ENCODE measurements at regions not wholly inside any gene's neighbourhood (a gene's known extent, or its start where the extent isn't known, plus 50 kb on each side); places are given as distances from the start of the nearest gene placed in this dataset.

- DNase-seq = no peak
- H3K79me2 ChIP-seq (ENCODE audit: low read depth) = no peaks in the 10 kb centered on the region
- H3K27me3 ChIP-seq (ENCODE audit: insufficient read depth, low read depth) = no peaks in the 10 kb centered on the region
- H3K27ac ChIP-seq = no peak overlapping the region
- no peaks in the 10 kb centered on the region for H3K36me3 ChIP-seq (ENCODE audit: low read depth)
- no peaks in the 10 kb centered on the region for H3F3A ChIP-seq (ENCODE audit: insufficient read depth, low read depth)
- no peak overlapping the region for H2AFZ ChIP-seq
- H3K9me2 ChIP-seq (ENCODE audit: insufficient read depth) = no peaks in the 10 kb centered on the region
- intact Hi-C loops (cut with micrococcal nuclease; ENCODE audit: unreplicated experiment) = no loop called here
- no TSS peak for BruUV-seq (replicated peaks)
- H3K4me1 ChIP-seq (replicated peaks; ENCODE audit: insufficient read depth) = no peaks in the 10 kb centered on the region
- ChIA-PET CTCF (no interaction called here), POLR2A (ENCODE audit: unreplicated experiment) (no interaction called here)
- no peaks in the 10 kb centered on the region for H3K9me3 ChIP-seq (ENCODE audit: insufficient read depth, low read depth)
- no peak overlapping the region for H3K4me2 ChIP-seq
- no peaks in the 10 kb centered on the region for H4K20me1 ChIP-seq (ENCODE audit: insufficient read depth)
- no peak overlapping the region for H3K4me3 ChIP-seq
- TF ChIP-seq EZH2 (IDR thresholded peaks at IDR 0.05; ENCODE audit: low read depth) (no peak), CTCF (conservative IDR thresholded peaks at IDR 0.05) (no peak)
Measured at GRCh38 chr2:36006444-36006843, 349.1 kb upstream of the CRIM1 start.

DNA sequence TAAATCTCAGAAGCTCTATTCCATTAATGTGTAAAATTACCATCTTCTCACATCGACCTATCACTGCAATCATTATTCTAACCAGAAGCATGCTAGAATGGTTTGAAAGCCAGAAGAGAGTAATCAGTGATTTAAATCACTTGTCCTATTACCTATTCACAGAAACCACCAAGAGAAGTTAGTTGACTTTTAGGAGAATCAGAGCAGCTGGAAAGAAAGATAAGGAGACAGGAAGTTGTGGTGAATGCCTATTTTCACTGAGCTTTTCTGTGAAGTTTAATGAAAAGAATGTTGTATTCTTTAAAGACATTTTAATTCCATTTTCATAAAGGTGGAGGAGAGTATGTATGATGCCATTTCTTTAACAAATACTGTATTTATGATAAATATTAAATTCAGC lies 352.6 kb upstream of the CRIM1 start:
- H2AFZ ChIP-seq = no peak overlapping the region
- no peak overlapping the region for H3K4me3 ChIP-seq
- POLR2A ChIA-PET (ENCODE audit: unreplicated experiment) = no interaction called here
- CTCF ChIA-PET = no interaction called here
- H3K9me3 ChIP-seq (ENCODE audit: insufficient read depth, low read depth) = no peaks in the 10 kb centered on the region
- DNase-seq = no peak
- intact Hi-C loops (cut with micrococcal nuclease; ENCODE audit: unreplicated experiment) = no loop called here
- H3F3A ChIP-seq (ENCODE audit: insufficient read depth, low read depth) = no peaks in the 10 kb centered on the region
- no peaks in the 10 kb centered on the region for H3K36me3 ChIP-seq (ENCODE audit: low read depth)
- H3K4me2 ChIP-seq = no peak overlapping the region
- no peaks in the 10 kb centered on the region for H4K20me1 ChIP-seq (ENCODE audit: insufficient read depth)
- no peak for TF ChIP-seq CTCF (conservative IDR thresholded peaks at IDR 0.05)
- no peak for TF ChIP-seq EZH2 (IDR thresholded peaks at IDR 0.05; ENCODE audit: low read depth)
- no peaks in the 10 kb centered on the region for H3K27me3 ChIP-seq (ENCODE audit: insufficient read depth, low read depth)
- no TSS peak for BruUV-seq (replicated peaks)
- H3K27ac ChIP-seq = no peak overlapping the region
- H3K4me1 ChIP-seq (replicated peaks; ENCODE audit: insufficient read depth) = no peaks in the 10 kb centered on the region
- no peaks in the 10 kb centered on the region for H3K79me2 ChIP-seq (ENCODE audit: low read depth)
- no peaks in the 10 kb centered on the region for H3K9me2 ChIP-seq (ENCODE audit: insufficient read depth)

- Histone ChIP-seq H3K27me3 (ENCODE audit: insufficient read depth, low read depth) (no peaks in the 10 kb centered on the region), H3K9me2 (ENCODE audit: insufficient read depth) (no peaks in the 10 kb centered on the region), H3K4me1 (replicated peaks; ENCODE audit: insufficient read depth) (no peaks in the 10 kb centered on the region), H2AFZ (no peak overlapping the region), H3K9me3 (ENCODE audit: insufficient read depth, low read depth) (no peaks in the 10 kb centered on the region), H3K79me2 (ENCODE audit: low read depth) (no peaks in the 10 kb centered on the region), H4K20me1 (ENCODE audit: insufficient read depth) (no peaks in the 10 kb centered on the region), H3K36me3 (ENCODE audit: low read depth) (no peaks in the 10 kb centered on the region), H3K27ac (no peak overlapping the region), H3K4me2 (no peak overlapping the region), H3K4me3 (no peak overlapping the region), H3F3A (ENCODE audit: insufficient read depth, low read depth) (no peaks in the 10 kb centered on the region)
- no peak for DNase-seq
- ChIA-PET CTCF (no interaction called here), POLR2A (ENCODE audit: unreplicated experiment) (no interaction called here)
- no TSS peak for BruUV-seq (replicated peaks)
- TF ChIP-seq EZH2 (IDR thresholded peaks at IDR 0.05; ENCODE audit: low read depth) (no peak), CTCF (conservative IDR thresholded peaks at IDR 0.05) (no peak)
- intact Hi-C loops (cut with micrococcal nuclease; ENCODE audit: unreplicated experiment) = no loop called here
Measured at GRCh38 chr2:35997488-35997887, 358.1 kb upstream of the CRIM1 start.

Data from PC-9 (cell line).